ENCODE measurements at regions not wholly inside any gene's neighbourhood (a gene's known extent, or its start where the extent isn't known, plus 50 kb on each side); places are given as distances from the start of the nearest gene placed in this dataset.

DNA sequence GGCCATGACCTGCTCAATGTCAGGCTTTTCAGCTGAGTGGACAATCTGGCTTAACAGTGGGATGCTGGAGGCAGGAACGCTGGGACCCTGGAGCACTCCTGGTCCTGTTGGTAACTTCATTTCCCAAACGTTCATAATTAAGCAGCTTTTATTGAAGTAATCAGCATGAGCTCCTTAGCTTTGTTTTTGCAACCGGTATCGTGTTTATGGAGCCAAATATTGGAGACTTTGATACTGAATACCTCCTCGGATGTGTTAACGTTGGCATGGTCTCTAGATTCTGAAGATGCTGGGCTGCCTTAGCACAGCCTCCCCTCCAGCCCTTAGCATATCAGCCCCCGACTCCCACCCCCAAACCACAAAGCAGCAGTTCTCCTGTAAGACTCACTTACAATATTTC, 60.7 kb downstream of the OSR1 start:
- CTCF ChIA-PET, result no interaction called here
- dilution Hi-C loops (cut with HindIII; ENCODE audit: low sequenced_read_pairs, unreplicated experiment), result no loop called here

More for the DNA sequence above, 60.7 kb downstream of the OSR1 start:
- no peaks in the 10 kb centered on the region for H3K9me3 ChIP-seq (ENCODE audit: control insufficient read depth, insufficient read depth, low read length)
- 57% methylated on average over 1 of the region's 7 CpGs; no CpG with 5 or more reads in 1 of the 2 experiments for WGBS, 2 experiments (ENCODE audit: extremely low coverage in 2 of 2, insufficient read length in 1 of 2)
- H3K9ac ChIP-seq (ENCODE audit: low read depth, low read length), result no peak overlapping the region
- no peak overlapping the region for H2BK120ac ChIP-seq (ENCODE audit: low read depth, low read length)
- no peak overlapping the region for H3K4me2 ChIP-seq (ENCODE audit: low read depth, low read length)
- H3K56ac ChIP-seq (ENCODE audit: extremely low read depth, insufficient read depth, low read length), result no peak overlapping the region
- H2BK20ac ChIP-seq (ENCODE audit: low read depth, low read length), result no peak overlapping the region
- no peaks in the 10 kb centered on the region for H4K20me1 ChIP-seq (ENCODE audit: insufficient read depth, low read length)
- no TSS peak for BruUV-seq (replicated peaks)
- no peak overlapping the region for H3K4me3 ChIP-seq (ENCODE audit: insufficient read depth, low read depth, low read length)
- no peak overlapping the region for H3K18ac ChIP-seq (ENCODE audit: low read depth, low read length)
- POLR2A ChIA-PET (ENCODE audit: unreplicated experiment), result no interaction called here
- DNase-seq (no peak), ATAC-seq (ENCODE audit: low read depth) (no peak)
- H3K9me1 ChIP-seq (ENCODE audit: insufficient read depth, low read length), result no peaks in the 10 kb centered on the region
- no peak overlapping the region for H2AK5ac ChIP-seq (ENCODE audit: low read depth, low read length)
- H4K8ac ChIP-seq (ENCODE audit: low read depth in 2 of 2, low read length in 2 of 2), result no peak overlapping the region
- H3K79me1 ChIP-seq (ENCODE audit: low read depth in 1 of 2, low read length in 2 of 2), result no peaks in the 10 kb centered on the region
- H4K5ac ChIP-seq (ENCODE audit: low read depth, low read length), result no peak overlapping the region
- H3K27me3 ChIP-seq (ENCODE audit: control insufficient read depth, insufficient read depth, low read length), result no peaks in the 10 kb centered on the region
- intact Hi-C loops (cut with micrococcal nuclease), result no loop called here
- H2BK5ac ChIP-seq (ENCODE audit: low read depth, low read length, poor library complexity, severe bottlenecking), result no peak overlapping the region
- no peak for TF ChIP-seq RAD21 (IDR thresholded peaks at IDR 0.05; ENCODE audit: low read length)
- TF ChIP-seq, protein P1, sequence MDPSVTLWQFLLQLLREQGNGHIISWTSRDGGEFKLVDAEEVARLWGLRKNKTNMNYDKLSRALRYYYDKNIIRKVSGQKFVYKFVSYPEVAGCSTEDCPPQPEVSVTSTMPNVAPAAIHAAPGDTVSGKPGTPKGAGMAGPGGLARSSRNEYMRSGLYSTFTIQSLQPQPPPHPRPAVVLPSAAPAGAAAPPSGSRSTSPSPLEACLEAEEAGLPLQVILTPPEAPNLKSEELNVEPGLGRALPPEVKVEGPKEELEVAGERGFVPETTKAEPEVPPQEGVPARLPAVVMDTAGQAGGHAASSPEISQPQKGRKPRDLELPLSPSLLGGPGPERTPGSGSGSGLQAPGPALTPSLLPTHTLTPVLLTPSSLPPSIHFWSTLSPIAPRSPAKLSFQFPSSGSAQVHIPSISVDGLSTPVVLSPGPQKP (IDR thresholded peaks at IDR 0.05; ENCODE audit: borderline replicate concordance, low read depth, low read length), result no peak
- no peak for TF ChIP-seq MAZ (IDR thresholded peaks at IDR 0.05; ENCODE audit: borderline replicate concordance, low read depth, low read length)
- TF ChIP-seq CHD1 (IDR thresholded peaks at IDR 0.05; ENCODE audit: low read depth, low read length), result no peak
- TF ChIP-seq, protein P2, sequence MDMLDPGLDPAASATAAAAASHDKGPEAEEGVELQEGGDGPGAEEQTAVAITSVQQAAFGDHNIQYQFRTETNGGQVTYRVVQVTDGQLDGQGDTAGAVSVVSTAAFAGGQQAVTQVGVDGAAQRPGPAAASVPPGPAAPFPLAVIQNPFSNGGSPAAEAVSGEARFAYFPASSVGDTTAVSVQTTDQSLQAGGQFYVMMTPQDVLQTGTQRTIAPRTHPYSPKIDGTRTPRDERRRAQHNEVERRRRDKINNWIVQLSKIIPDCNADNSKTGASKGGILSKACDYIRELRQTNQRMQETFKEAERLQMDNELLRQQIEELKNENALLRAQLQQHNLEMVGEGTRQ (IDR thresholded peaks at IDR 0.05; ENCODE audit: low read depth, low read length), result no peak
- TF ChIP-seq RFX5 (IDR thresholded peaks at IDR 0.05; ENCODE audit: low read depth, low read length), result no peak
- TF ChIP-seq FOS (IDR thresholded peaks at IDR 0.05; ENCODE audit: low read depth, low read length), result no peak
- no peak for TF ChIP-seq SMC3 (IDR thresholded peaks at IDR 0.05; ENCODE audit: low read depth, low read length)
- no peak for TF ChIP-seq MXI1 (IDR thresholded peaks at IDR 0.05; ENCODE audit: borderline replicate concordance, low read depth, low read length)
- no peak for TF ChIP-seq MAFK (IDR thresholded peaks at IDR 0.05; ENCODE audit: low read depth, low read length)
- TF ChIP-seq, protein P3, sequence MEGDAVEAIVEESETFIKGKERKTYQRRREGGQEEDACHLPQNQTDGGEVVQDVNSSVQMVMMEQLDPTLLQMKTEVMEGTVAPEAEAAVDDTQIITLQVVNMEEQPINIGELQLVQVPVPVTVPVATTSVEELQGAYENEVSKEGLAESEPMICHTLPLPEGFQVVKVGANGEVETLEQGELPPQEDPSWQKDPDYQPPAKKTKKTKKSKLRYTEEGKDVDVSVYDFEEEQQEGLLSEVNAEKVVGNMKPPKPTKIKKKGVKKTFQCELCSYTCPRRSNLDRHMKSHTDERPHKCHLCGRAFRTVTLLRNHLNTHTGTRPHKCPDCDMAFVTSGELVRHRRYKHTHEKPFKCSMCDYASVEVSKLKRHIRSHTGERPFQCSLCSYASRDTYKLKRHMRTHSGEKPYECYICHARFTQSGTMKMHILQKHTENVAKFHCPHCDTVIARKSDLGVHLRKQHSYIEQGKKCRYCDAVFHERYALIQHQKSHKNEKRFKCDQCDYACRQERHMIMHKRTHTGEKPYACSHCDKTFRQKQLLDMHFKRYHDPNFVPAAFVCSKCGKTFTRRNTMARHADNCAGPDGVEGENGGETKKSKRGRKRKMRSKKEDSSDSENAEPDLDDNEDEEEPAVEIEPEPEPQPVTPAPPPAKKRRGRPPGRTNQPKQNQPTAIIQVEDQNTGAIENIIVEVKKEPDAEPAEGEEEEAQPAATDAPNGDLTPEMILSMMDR (conservative IDR thresholded peaks at IDR 0.05; ENCODE audit: low read depth, low read length), result no peak
- TF ChIP-seq RCOR1 (IDR thresholded peaks at IDR 0.05; ENCODE audit: insufficient replicate concordance, low read length), result no peak
- no peak for TF ChIP-seq NFE2L2 (IDR thresholded peaks at IDR 0.05; ENCODE audit: low read depth, low read length)
- no peak for TF ChIP-seq BHLHE40 (IDR thresholded peaks at IDR 0.05; ENCODE audit: low read depth, low read length)
- TF ChIP-seq CEBPB (IDR thresholded peaks at IDR 0.05; ENCODE audit: low read depth, low read length), result no peak
- TF ChIP-seq POLR2A (IDR thresholded peaks at IDR 0.05; ENCODE audit: low read depth, low read length), result no peak
- H2AFZ ChIP-seq (replicated peaks; ENCODE audit: low read length, poor library complexity), result no peak overlapping the region
- no peaks in the 10 kb centered on the region for H3K36me3 ChIP-seq (ENCODE audit: control insufficient read depth, insufficient read depth, low read length)
- no peak overlapping the region for H3K4ac ChIP-seq (ENCODE audit: low read depth, low read length)
- peaks cover 2% of the 10 kb centered on the region; the same call in 1 of the 2 replicates for H3K4me1 ChIP-seq (ENCODE audit: control insufficient read depth, insufficient read depth, low read length)
- no peak overlapping the region for H3K27ac ChIP-seq (ENCODE audit: insufficient read depth, low read length)
- no peak overlapping the region for H2AK9ac ChIP-seq (replicated peaks; ENCODE audit: low read depth, low read length, poor library complexity)
- no peak overlapping the region for H3K23ac ChIP-seq (ENCODE audit: low read depth, low read length)
- H2BK15ac ChIP-seq (ENCODE audit: low read depth, low read length), result no peak overlapping the region
- H3K14ac ChIP-seq (replicated peaks; ENCODE audit: low read depth, low read length), result no peak overlapping the region
- H4K91ac ChIP-seq (ENCODE audit: insufficient read depth, low read depth, low read length), result no peak overlapping the region
- in situ Hi-C loops (cut with MboI; ENCODE audit: low sequenced_read_pairs), result no loop called here

Data from IMR-90 (cell line).